SJCRH30 (cell line): ENCODE measurements at regions not wholly inside any gene's neighbourhood (a gene's known extent, or its start where the extent isn't known, plus 50 kb on each side); places are given as distances from the start of the nearest gene placed in this dataset.
A peak's percentile ranks its signal among the peaks of the same experiment; 100 is the strongest.
"Not testable (repeated sequence)": the region's sequence is repeated elsewhere in the genome, so short reads cannot be mapped to it uniquely, and the experiment has no call there.

Experiments
- DNase-seq, 2 experiments: peaks; one replicate each; pipeline ENCODE4 v3.0.0-alpha.2; 2015 to 2020
- H3K27ac ChIP-seq: fragments of 250-450 bp; sonication (Bioruptor Pico); 2 replicates; pipeline ENCODE4 v1.5.1; 2020; ENCODE audit warnings: mild to moderate bottlenecking, moderate library complexity
- H3K27me3 ChIP-seq: fragments of 250-450 bp; sonication (Bioruptor Pico); 2 replicates; pipeline ENCODE4 v1.5.1; 2020; ENCODE audit warnings: mild to moderate bottlenecking, moderate library complexity
- H3K36me3 ChIP-seq: fragments of 250-450 bp; sonication (Bioruptor Pico); 2 replicates; pipeline ENCODE4 v1.5.1; 2020; ENCODE audit warnings: mild to moderate bottlenecking, moderate library complexity
- H3K4me1 ChIP-seq: fragments of 250-450 bp; sonication (Bioruptor Pico); 2 replicates; pipeline ENCODE4 v1.5.1; 2020; ENCODE audit warnings: mild to moderate bottlenecking, moderate library complexity
- H3K4me3 ChIP-seq: fragments of 250-450 bp; sonication (Bioruptor Pico); 2 replicates; pipeline ENCODE4 v1.5.1; 2020; ENCODE audit warnings: mild to moderate bottlenecking, moderate library complexity
- H3K9me3 ChIP-seq: fragments of 250-450 bp; sonication (Bioruptor Pico); replicated peaks from 2 replicates; pipeline ENCODE4 v1.5.1; 2020; ENCODE audit warnings: mild to moderate bottlenecking, moderate library complexity

DNA sequence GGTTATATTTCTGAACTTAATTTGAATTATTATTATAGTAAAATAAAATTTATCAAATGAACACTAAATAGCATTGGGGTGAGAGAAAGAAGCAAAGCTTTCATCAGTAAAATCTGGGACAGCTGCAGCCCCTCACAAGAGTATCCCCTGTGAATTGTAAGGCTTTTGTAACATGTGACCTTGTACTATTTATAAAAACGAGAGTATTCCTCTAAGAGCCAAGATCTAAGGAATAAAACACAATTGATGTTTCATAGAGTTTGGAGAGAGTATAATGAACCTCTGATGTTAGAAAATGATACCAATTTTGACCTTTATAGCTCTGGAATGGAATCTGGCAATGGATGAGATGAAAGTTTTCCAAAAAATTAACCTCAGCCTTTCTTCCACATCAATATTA, 617.2 kb upstream of the ID4 start:
- H3K27ac ChIP-seq, result no peak overlapping the region
- H3K27me3 ChIP-seq, result no peaks in the 10 kb centered on the region
- no peak for DNase-seq
- H3K4me3 ChIP-seq, result no peak overlapping the region
- no peaks in the 10 kb centered on the region for H3K9me3 ChIP-seq
- no peaks in the 10 kb centered on the region for H3K4me1 ChIP-seq
- H3K36me3 ChIP-seq, result no peaks in the 10 kb centered on the region

DNA sequence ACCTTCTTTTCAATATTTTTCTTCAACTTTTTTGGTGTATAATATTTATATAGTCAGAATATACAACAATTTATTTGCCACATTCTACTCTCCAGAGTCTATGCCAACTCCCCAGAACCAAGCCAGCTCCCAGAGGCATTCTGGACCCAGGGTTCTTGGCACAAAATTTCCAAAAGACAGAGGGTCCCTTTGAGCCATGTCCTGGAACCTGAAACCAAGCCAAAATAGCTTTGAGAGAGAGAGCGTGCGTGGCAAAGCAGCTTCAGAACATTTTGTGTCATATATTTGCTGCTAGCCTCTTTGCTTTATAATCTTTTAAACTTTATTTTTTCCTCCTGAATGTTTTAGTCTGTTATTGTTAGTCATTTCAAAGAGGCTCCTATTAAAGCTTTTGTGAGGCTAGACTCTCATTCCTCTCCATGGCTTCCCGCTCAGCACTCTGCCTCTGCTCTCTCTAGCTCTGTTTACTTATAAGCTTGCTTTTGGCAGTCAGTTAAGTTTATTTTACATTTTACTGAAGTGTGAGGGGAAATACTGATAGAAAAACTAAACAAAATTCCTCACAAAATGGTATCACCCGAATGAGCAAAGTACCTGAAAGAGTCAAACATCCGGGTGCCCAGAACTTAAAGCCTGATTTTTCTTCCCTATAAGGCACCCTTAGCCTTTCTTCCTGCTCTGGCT, 605.1 kb upstream of the ID4 start:
- Histone ChIP-seq H3K27ac (no peak overlapping the region), H3K27me3 (no peaks in the 10 kb centered on the region), H3K4me3 (no peak overlapping the region), H3K36me3 (no peaks in the 10 kb centered on the region), H3K9me3 (no peaks in the 10 kb centered on the region), H3K4me1 (no peaks in the 10 kb centered on the region)
- no peak for DNase-seq

DNA sequence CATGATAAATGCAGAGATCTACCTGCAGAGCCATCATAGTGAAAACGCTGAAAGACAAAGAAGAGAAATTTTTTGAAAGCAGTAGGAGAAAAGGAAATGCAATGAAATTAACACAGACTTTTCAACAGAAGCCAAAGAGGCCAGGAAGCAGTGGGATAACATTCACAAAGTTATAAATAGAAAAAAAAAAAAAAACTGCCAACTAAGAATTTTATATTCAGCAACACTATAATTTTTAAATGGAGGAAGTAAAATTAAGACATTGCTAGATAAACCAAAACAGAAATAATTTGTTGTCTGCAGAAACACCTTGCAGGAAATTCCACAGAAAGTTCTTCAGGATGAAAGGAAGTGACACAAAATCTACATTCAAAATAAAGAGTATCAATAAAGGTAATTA, 591.5 kb upstream of the ID4 start:
- DNase-seq, result no peak
- H3K27ac ChIP-seq, result no peak overlapping the region
- no peaks in the 10 kb centered on the region for H3K36me3 ChIP-seq
- H3K4me1 ChIP-seq, result no peaks in the 10 kb centered on the region
- H3K27me3 ChIP-seq, result no peaks in the 10 kb centered on the region
- no peak overlapping the region for H3K4me3 ChIP-seq
- no peaks in the 10 kb centered on the region for H3K9me3 ChIP-seq

DNA sequence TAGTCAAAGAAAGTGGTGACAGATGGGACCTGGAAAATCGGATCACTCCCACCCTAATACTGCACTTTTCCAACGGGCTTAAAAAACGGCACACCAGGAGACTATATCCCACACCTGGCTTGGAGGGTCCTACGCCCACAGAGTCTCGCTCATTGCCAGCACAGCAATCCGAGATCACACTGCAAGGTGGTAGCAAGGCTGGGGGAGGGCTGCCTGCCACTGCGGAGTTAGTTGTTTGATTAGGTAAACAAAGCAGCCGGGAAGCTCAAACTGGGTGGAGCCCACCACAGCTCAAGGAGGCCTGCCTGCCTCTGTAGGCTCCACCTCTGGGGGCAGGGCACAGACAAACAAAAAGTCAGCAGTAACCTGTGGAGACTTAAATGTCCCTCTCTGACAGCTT, 590.0 kb upstream of the ID4 start:
- H3K36me3 ChIP-seq, H3K27me3 ChIP-seq, H3K9me3 ChIP-seq, H3K27ac ChIP-seq, H3K4me3 ChIP-seq, H3K4me1 ChIP-seq, DNase-seq: not testable (repeated sequence)

DNA sequence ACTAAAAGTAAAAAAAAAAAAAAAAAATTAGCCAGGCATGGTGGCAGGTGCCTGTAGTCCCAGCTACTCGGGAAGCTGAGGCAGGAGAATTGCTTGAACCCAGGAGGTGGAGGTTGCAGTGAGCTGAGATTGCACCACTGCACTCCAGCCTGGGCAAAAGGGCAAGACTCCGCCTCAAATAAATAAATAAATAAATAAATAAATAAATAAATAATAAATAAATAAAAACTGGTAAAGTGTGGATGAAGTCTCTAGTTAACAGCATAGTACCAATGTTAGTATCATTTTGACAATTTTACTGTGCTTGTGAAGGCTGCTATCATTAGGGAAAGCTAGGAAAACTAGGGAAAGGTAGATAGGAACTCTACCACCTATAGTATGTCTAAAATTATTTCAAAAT, 581.0 kb upstream of the ID4 start:
- not testable (repeated sequence) for H3K27ac ChIP-seq, H3K4me1 ChIP-seq, DNase-seq, H3K36me3 ChIP-seq, H3K27me3 ChIP-seq, H3K4me3 ChIP-seq, H3K9me3 ChIP-seq

DNA sequence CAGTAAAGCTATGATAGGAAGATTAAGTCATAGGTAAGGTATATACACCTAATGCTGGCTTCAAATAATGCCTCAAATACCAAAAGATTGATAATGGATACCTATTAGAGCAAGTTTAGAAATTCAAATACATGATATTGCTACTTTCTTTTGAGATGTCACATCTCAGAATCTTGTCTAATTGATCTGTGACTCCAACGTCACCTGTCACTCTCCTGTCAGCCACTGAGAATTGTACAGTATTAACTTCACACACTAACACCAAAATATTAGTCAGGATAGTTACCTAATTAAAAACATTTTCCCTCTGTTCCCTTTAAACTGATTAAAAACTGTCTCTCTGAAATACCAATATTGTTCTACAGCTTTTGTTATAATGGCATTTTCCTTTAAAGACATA, 575.5 kb upstream of the ID4 start:
- H3K27me3 ChIP-seq, result no peaks in the 10 kb centered on the region
- H3K27ac ChIP-seq, result no peak overlapping the region
- H3K4me3 ChIP-seq, result no peak overlapping the region
- H3K36me3 ChIP-seq, result no peaks in the 10 kb centered on the region
- no peak for DNase-seq
- no peaks in the 10 kb centered on the region for H3K4me1 ChIP-seq
- H3K9me3 ChIP-seq, result no peaks in the 10 kb centered on the region

DNA sequence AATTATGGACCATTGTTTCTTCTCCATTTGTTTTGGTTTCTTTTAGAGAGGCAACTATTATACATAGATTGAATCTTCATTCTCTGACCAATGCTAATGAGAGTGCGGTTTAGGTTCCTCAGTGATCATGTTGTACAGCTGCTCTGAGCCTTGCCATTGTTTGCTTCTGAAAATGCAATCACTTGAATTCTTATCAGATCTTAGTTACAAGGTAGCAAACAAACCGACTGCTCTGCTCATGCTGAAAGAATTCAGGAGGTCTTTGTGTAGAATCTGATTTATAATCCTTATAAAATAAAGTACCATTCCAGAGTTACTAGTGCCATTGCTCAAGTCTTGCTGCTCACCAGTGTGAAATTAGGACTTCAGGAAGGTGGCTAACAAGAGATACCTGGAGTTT, 569.1 kb upstream of the ID4 start:
- Histone ChIP-seq H3K27me3 (no peaks in the 10 kb centered on the region), H3K9me3 (no peaks in the 10 kb centered on the region), H3K27ac (no peak overlapping the region), H3K36me3 (no peaks in the 10 kb centered on the region), H3K4me3 (no peak overlapping the region), H3K4me1 (no peaks in the 10 kb centered on the region)
- no peak for DNase-seq

DNA sequence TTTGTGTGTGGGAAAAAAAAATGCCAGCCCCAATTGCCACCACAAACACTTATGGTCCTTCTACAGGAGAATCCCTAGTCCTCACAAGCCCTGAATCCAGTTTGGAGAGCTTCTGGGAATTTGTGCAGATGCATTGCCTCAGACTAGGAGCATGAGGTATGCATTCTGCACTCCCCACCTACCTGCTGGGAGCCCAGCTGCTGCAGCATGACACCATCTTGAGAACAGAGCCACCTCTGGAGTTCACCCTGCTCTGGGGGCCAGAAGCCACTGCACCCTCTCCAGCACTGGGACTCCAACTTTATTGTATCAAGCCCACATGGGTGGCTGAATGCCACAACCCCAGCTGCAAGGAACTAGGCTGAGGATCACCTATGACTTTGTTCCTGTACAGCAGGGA, 568.5 kb upstream of the ID4 start:
- Histone ChIP-seq H3K36me3 (no peaks in the 10 kb centered on the region), H3K4me1 (no peaks in the 10 kb centered on the region), H3K27me3 (no peaks in the 10 kb centered on the region), H3K27ac (no peak overlapping the region), H3K9me3 (no peaks in the 10 kb centered on the region), H3K4me3 (no peak overlapping the region)
- DNase-seq, result no peak

DNA sequence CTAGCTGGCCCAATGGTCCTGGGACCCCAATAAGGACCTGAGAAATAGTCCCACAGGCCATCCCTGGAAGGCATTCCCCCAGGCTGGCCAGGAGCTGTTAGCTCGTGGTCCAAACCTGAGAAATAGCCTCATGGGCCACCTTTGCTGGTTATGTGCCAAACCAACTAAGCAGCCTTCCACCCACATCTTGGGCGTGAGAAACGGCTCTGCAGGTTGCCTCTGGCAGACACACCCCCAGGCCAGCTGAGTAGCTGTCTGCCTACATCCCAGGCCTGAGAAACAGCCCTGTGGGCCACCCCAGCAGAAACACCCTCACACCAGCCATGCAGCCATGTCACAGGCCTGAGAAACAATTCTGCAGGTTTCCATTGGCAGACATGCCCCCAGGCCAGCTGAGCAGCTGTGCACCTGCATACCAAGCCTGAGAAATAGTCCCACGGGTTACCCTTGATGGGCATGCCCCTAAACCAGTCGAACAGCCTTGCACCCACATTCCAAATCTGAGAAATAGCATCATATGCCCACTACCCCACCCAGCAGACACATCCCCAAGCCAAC, 567.8 kb upstream of the ID4 start:
- Histone ChIP-seq H3K27me3 (no peaks in the 10 kb centered on the region), H3K9me3 (no peaks in the 10 kb centered on the region), H3K36me3 (no peaks in the 10 kb centered on the region), H3K27ac (no peak overlapping the region), H3K4me3 (no peak overlapping the region), H3K4me1 (no peaks in the 10 kb centered on the region)
- no peak for DNase-seq

DNA sequence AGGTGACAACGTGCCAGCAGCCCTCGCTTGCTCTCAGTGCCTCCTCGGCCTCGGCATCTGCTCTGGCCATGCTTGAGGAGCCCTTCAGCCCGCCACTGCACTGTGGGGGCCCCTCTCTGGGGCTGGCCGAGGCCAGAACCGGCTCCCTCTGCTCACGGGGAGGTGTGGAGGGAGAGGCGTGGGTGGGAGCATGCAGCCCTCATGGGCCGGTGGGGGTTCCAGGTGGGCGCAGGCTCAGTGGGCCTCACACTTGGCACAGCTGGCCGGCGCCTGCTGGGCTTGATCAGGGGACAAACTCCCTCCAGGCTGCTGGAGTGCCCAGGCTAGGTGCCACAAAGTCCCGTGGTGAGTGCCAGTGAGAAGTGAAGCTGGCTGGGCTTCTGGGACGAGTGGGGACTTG, 566.6 kb upstream of the ID4 start:
- H3K4me3 ChIP-seq, result no peak overlapping the region
- no peak for DNase-seq
- H3K4me1 ChIP-seq, result no peaks in the 10 kb centered on the region
- H3K27ac ChIP-seq, result no peak overlapping the region
- no peaks in the 10 kb centered on the region for H3K9me3 ChIP-seq
- no peaks in the 10 kb centered on the region for H3K36me3 ChIP-seq
- no peaks in the 10 kb centered on the region for H3K27me3 ChIP-seq

DNA sequence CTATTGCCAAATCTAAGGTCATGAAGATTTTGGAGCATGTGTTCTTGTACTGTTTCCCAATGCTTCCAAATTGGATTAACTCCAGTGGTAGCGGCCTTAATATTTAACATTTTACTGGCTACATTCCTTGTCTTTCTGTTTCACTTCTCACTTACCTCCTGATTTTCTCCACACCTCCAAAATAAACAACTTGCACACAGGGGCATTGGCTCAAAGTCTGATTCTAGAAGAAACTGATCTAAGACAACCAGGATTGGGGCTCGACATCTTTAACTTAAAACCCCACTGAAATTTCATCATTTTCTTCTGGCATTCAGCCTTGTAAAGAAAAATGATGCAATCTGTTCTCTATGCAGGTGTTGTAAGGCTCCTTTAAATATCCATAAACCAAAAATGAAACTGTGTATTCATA, 557.9 kb upstream of the ID4 start:
- Histone ChIP-seq H3K27me3 (no peaks in the 10 kb centered on the region), H3K4me3 (no peak overlapping the region), H3K4me1 (no peaks in the 10 kb centered on the region), H3K27ac (no peak overlapping the region), H3K36me3 (no peaks in the 10 kb centered on the region), H3K9me3 (no peaks in the 10 kb centered on the region)
- DNase-seq, result no peak

DNA sequence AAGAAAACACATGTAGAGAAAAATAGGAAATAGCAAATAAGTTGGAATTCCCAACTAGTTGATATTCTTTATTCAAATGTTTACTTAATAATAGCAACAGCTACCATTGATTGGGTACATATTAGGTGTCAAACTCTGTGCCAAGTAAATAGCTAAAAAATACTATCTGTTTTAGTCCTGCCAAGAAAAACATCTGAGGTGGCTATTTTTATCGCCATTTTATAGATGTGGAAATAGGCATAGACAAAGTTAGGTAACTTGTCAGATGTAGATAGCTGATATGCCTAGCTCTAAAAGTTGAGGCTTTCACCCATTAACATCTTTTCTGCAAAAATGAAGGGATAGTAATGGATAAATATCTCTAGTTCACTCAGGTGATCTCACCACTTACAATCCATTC, 549.2 kb upstream of the ID4 start:
- H3K4me3 ChIP-seq, result no peak overlapping the region
- no peaks in the 10 kb centered on the region for H3K9me3 ChIP-seq
- no peak for DNase-seq
- no peaks in the 10 kb centered on the region for H3K27me3 ChIP-seq
- no peak overlapping the region for H3K27ac ChIP-seq
- H3K4me1 ChIP-seq, result no peaks in the 10 kb centered on the region
- no peaks in the 10 kb centered on the region for H3K36me3 ChIP-seq

DNA sequence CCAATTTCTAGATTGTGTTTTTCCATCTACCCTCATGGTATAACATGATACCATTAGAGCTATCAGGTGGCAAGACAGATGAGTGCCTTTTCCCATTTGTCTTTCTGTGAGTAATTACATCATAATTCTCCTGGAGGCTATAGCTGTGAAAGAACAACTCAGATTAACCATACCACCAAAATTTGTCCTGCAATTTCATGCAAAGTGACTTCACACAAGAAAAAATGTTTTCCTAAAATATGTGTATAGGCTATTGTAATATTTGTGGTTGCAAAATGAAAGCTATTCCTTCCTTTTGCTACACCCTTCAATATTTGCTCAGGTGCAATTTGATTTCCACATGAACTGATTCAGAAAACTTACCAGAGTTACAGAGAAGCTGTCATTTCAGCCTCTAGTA, 547.7 kb upstream of the ID4 start:
- Histone ChIP-seq H3K9me3 (no peaks in the 10 kb centered on the region), H3K27me3 (no peaks in the 10 kb centered on the region), H3K4me3 (no peak overlapping the region), H3K4me1 (no peaks in the 10 kb centered on the region), H3K36me3 (no peaks in the 10 kb centered on the region), H3K27ac (no peak overlapping the region)
- DNase-seq, result no peak

DNA sequence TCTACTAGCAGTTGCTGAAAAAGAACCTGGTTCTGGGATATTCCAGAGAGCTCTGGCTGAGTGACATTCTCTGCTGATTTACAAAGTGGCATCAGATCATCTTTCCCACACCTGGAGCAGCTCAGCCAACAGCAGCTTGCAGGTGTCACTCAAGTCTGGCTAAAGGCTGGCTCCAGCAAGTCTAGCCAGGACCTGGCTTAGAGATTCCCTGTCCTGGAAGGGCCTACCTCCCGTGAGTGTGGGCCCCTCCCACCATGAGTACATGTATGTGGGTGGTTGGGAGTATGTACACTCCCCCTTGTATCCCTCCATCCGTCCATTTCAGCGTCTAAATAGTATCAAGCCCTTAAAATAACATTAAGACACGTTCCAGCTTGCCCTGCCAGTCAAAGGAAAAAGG, 539.3 kb upstream of the ID4 start:
- peak; percentile 7 to 16 for DNase-seq
- no peak overlapping the region for H3K4me3 ChIP-seq
- 0 out of 2 replicates have a peak, but pooled peaks cover 3% of the 10 kb centered on the region for H3K4me1 ChIP-seq
- H3K27me3 ChIP-seq, result no peaks in the 10 kb centered on the region
- H3K9me3 ChIP-seq, result no peaks in the 10 kb centered on the region
- H3K36me3 ChIP-seq, result no peaks in the 10 kb centered on the region
- no peak overlapping the region for H3K27ac ChIP-seq

DNA sequence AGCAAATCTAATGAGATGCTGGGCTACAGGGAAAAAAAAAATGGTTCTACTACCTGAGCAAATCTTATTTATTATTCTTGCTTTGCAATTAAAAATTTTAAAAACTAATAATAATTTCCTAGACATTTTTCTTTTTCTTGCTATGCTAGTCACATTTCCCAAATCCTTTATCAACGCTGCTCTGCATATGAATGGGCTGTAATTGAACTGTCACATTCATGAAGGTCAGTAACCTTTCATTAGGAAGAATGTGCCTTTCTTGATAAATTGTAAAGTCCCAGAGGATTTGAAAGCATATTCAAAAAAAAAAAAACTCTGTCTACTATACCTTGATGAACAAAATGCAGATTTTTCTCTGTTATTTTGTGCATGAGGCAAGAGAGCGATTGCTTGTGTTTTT, 538.7 kb upstream of the ID4 start:
- Histone ChIP-seq H3K4me3 (no peak overlapping the region), H3K27me3 (no peaks in the 10 kb centered on the region), H3K36me3 (no peaks in the 10 kb centered on the region), H3K9me3 (no peaks in the 10 kb centered on the region), H3K4me1 (0 out of 2 replicates have a peak, but pooled peaks cover 3% of the 10 kb centered on the region), H3K27ac (no peak overlapping the region)
- DNase-seq, result no peak

DNA sequence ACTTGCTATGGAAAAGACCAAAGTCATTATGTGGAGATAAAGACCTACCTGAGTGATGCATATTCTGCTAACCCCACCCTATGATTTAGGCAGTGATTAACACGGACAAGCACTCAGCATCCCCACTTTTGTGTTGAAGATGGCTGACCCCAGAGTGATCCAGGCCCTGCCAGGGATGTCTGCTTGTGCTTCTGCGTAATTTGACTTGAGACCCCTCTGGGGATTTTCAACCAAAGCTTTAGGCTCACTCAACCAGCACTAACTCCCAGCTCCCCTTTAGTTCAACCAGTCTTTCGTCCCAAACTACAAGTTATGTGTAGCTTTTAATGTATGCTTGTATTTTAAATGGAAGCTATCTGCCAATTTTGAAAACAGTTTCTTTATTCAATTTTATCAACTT, 538.0 kb upstream of the ID4 start:
- no peaks in the 10 kb centered on the region for H3K36me3 ChIP-seq
- no peaks in the 10 kb centered on the region for H3K27me3 ChIP-seq
- no peak overlapping the region for H3K4me3 ChIP-seq
- DNase-seq, result no peak
- H3K9me3 ChIP-seq, result no peaks in the 10 kb centered on the region
- H3K27ac ChIP-seq, result no peak overlapping the region
- 0 out of 2 replicates have a peak, but pooled peaks cover 3% of the 10 kb centered on the region for H3K4me1 ChIP-seq
